ENCODE measurements at regions not wholly inside any gene's neighbourhood (a gene's known extent, or its start where the extent isn't known, plus 50 kb on each side); places are given as distances from the start of the nearest gene placed in this dataset.

DNA sequence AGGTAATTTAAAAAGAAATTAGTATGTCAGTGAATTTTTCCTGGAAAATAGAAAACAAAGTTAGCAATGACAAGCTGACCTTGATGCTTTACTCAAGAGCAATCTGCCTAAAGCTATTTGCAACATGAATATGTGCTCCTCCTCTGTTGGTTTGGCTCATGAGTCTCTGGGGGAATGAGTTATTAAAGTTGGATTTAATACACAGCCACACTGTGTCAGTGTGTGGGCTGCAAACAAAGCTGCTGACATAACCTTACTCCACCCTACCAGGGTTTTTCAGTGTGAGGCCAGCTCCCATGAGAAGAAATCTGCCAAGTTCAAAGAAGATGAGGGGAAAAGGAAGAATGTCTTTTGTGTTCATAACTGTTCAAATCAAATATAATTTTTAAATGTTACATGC, 280.5 kb downstream of the TLL1 start:
- no peak overlapping the region for H3K27ac ChIP-seq (ENCODE audit: low read depth, low read length)
- no peak overlapping the region for H3K4me3 ChIP-seq (ENCODE audit: low read depth, low read length)
- no peaks in the 10 kb centered on the region for H3K36me3 ChIP-seq (ENCODE audit: control insufficient read depth, insufficient read depth, low read length)
- H3K9me3 ChIP-seq (ENCODE audit: control insufficient read depth, insufficient read depth, low read depth, low read length): peaks cover 3% of the 10 kb centered on the region; the same call in 1 of the 2 replicates
- H3K9ac ChIP-seq (ENCODE audit: low read length): no peak overlapping the region
- no peaks in the 10 kb centered on the region for H3K27me3 ChIP-seq (ENCODE audit: control insufficient read depth, insufficient read depth, low read length)
- H3K4me1 ChIP-seq (ENCODE audit: control insufficient read depth, insufficient read depth, low read length): no peaks in the 10 kb centered on the region

GRCh38 chr4:166162327-166162726, 289.3 kb downstream of the TLL1 start:
- no peaks in the 10 kb centered on the region for H3K9me3 ChIP-seq (ENCODE audit: control insufficient read depth, insufficient read depth, low read depth, low read length)
- no peaks in the 10 kb centered on the region for H3K27me3 ChIP-seq (ENCODE audit: control insufficient read depth, insufficient read depth, low read length)
- no peak overlapping the region for H3K27ac ChIP-seq (ENCODE audit: low read depth, low read length)
- no peaks in the 10 kb centered on the region for H3K36me3 ChIP-seq (ENCODE audit: control insufficient read depth, insufficient read depth, low read length)
- no peak overlapping the region for H3K9ac ChIP-seq (ENCODE audit: low read length)
- no peaks in the 10 kb centered on the region for H3K4me1 ChIP-seq (ENCODE audit: control insufficient read depth, insufficient read depth, low read length)
- no peak overlapping the region for H3K4me3 ChIP-seq (ENCODE audit: low read depth, low read length)

GRCh38 chr4:166165829-166166420, 292.9 kb downstream of the TLL1 start:
- Histone ChIP-seq H3K9ac (ENCODE audit: low read length) (no peak overlapping the region), H3K4me1 (ENCODE audit: control insufficient read depth, insufficient read depth, low read length) (no peaks in the 10 kb centered on the region), H3K9me3 (ENCODE audit: control insufficient read depth, insufficient read depth, low read depth, low read length) (no peaks in the 10 kb centered on the region), H3K27me3 (ENCODE audit: control insufficient read depth, insufficient read depth, low read length) (no peaks in the 10 kb centered on the region), H3K36me3 (ENCODE audit: control insufficient read depth, insufficient read depth, low read length) (no peaks in the 10 kb centered on the region), H3K4me3 (ENCODE audit: low read depth, low read length) (no peak overlapping the region), H3K27ac (ENCODE audit: low read depth, low read length) (no peak overlapping the region)

DNA sequence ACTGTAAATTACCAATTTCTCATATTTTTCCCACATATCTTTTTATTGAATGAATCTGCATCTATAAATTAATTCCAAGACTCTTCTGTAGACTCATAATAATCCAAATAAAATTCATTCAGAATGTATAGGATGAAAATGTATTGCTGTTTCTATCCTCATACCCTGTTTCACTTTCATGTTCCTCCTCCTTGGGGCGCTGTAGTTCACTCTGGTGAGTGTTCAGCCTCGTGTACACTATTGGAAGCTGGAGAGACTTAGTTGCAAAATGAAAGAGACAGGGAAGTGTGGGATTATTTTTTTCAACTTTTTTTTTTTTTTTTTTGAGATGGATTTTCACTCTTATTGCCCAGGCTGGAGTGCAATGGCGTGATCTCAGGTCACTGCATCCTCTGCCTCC, 296.1 kb downstream of the TLL1 start:
- H3K27me3 ChIP-seq (ENCODE audit: control insufficient read depth, insufficient read depth, low read length): no peaks in the 10 kb centered on the region

DNA sequence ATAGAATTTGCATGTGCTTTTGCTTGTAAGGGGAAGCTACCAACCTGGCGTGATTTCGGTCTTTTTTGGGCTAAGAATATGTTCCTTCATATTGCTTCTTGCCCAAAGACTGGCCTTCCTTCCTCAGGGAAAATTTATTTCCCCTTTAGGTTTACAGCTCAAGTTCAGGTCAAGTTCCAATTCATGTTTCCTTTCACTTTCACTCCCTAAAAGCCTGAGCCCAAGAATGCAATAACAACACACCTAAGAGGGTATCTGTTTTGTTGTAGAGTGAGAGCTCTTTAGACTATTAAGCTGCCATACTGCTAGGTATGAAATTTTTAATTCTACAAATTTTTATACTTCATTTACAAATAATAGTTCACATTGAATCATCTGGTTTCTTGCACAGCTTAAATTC, 299.6 kb downstream of the TLL1 start:
- Histone ChIP-seq H3K4me1 (ENCODE audit: control insufficient read depth, insufficient read depth, low read length) (no peaks in the 10 kb centered on the region), H3K9me3 (ENCODE audit: control insufficient read depth, insufficient read depth, low read depth, low read length) (no peaks in the 10 kb centered on the region), H3K27ac (ENCODE audit: low read depth, low read length) (no peak overlapping the region), H3K4me3 (ENCODE audit: low read depth, low read length) (no peak overlapping the region), H3K36me3 (ENCODE audit: control insufficient read depth, insufficient read depth, low read length) (no peaks in the 10 kb centered on the region), H3K27me3 (ENCODE audit: control insufficient read depth, insufficient read depth, low read length) (no peaks in the 10 kb centered on the region), H3K9ac (ENCODE audit: low read length) (no peak overlapping the region)

More for the DNA sequence above, 296.1 kb downstream of the TLL1 start:
- Histone ChIP-seq H3K9me3 (ENCODE audit: control insufficient read depth, insufficient read depth, low read depth, low read length) (no peaks in the 10 kb centered on the region), H3K36me3 (ENCODE audit: control insufficient read depth, insufficient read depth, low read length) (no peaks in the 10 kb centered on the region), H3K4me1 (ENCODE audit: control insufficient read depth, insufficient read depth, low read length) (no peaks in the 10 kb centered on the region), H3K9ac (ENCODE audit: low read length) (no peak overlapping the region), H3K27ac (ENCODE audit: low read depth, low read length) (no peak overlapping the region), H3K4me3 (ENCODE audit: low read depth, low read length) (no peak overlapping the region)

GRCh38 chr4:166174717-166175490, 301.9 kb downstream of the TLL1 start:
- Histone ChIP-seq H3K4me1 (ENCODE audit: control insufficient read depth, insufficient read depth, low read length) (no peaks in the 10 kb centered on the region), H3K36me3 (ENCODE audit: control insufficient read depth, insufficient read depth, low read length) (no peaks in the 10 kb centered on the region), H3K27ac (ENCODE audit: low read depth, low read length) (no peak overlapping the region), H3K9me3 (ENCODE audit: control insufficient read depth, insufficient read depth, low read depth, low read length) (no peaks in the 10 kb centered on the region), H3K4me3 (ENCODE audit: low read depth, low read length) (no peak overlapping the region), H3K9ac (ENCODE audit: low read length) (no peak overlapping the region), H3K27me3 (ENCODE audit: control insufficient read depth, insufficient read depth, low read length) (no peaks in the 10 kb centered on the region)

GRCh38 chr4:166182145-166182544, 309.1 kb downstream of the TLL1 start:
- peaks cover 3% of the 10 kb centered on the region; the same call in 1 of the 2 replicates for H3K9me3 ChIP-seq (ENCODE audit: control insufficient read depth, insufficient read depth, low read depth, low read length)
- no peaks in the 10 kb centered on the region for H3K4me1 ChIP-seq (ENCODE audit: control insufficient read depth, insufficient read depth, low read length)
- H3K27me3 ChIP-seq (ENCODE audit: control insufficient read depth, insufficient read depth, low read length): no peaks in the 10 kb centered on the region
- H3K9ac ChIP-seq (ENCODE audit: low read length): no peak overlapping the region
- no peaks in the 10 kb centered on the region for H3K36me3 ChIP-seq (ENCODE audit: control insufficient read depth, insufficient read depth, low read length)
- H3K4me3 ChIP-seq (ENCODE audit: low read depth, low read length): no peak overlapping the region
- no peak overlapping the region for H3K27ac ChIP-seq (ENCODE audit: low read depth, low read length)

- 0 out of 2 replicates have a peak, but pooled peaks cover 3% of the 10 kb centered on the region for H3K4me1 ChIP-seq (ENCODE audit: control insufficient read depth, insufficient read depth, low read length)
- no peak overlapping the region for H3K9ac ChIP-seq (ENCODE audit: low read length)
- H3K36me3 ChIP-seq (ENCODE audit: control insufficient read depth, insufficient read depth, low read length): no peaks in the 10 kb centered on the region
- H3K4me3 ChIP-seq (ENCODE audit: low read depth, low read length): no peak overlapping the region
- no peaks in the 10 kb centered on the region for H3K27me3 ChIP-seq (ENCODE audit: control insufficient read depth, insufficient read depth, low read length)
- H3K27ac ChIP-seq (ENCODE audit: low read depth, low read length): no peak overlapping the region
- no peaks in the 10 kb centered on the region for H3K9me3 ChIP-seq (ENCODE audit: control insufficient read depth, insufficient read depth, low read depth, low read length)
Observed at GRCh38 chr4:166195101-166195500, 322.1 kb downstream of the TLL1 start.

DNA sequence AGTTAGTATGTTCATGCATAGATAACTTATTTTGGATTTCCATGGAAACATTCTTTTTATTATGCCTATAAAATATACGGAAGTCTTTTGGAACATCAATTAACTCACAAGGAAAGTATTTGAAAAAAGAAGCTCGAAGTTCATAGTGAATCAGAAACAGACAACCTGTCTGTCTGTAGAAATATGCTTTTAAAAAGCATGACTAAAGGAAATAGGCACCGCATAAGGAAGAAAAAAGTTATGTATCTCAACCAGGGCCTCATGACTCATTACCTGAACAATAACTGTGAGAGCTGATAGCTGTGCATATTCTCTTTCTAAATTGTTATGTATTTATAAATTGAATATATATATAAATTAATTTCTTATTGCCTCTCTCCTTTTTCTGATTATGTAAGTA, 324.1 kb downstream of the TLL1 start:
- no peaks in the 10 kb centered on the region for H3K27me3 ChIP-seq (ENCODE audit: control insufficient read depth, insufficient read depth, low read length)
- H3K4me1 ChIP-seq (ENCODE audit: control insufficient read depth, insufficient read depth, low read length): 0 out of 2 replicates have a peak, but pooled peaks cover 3% of the 10 kb centered on the region
- no peak overlapping the region for H3K27ac ChIP-seq (ENCODE audit: low read depth, low read length)

DNA sequence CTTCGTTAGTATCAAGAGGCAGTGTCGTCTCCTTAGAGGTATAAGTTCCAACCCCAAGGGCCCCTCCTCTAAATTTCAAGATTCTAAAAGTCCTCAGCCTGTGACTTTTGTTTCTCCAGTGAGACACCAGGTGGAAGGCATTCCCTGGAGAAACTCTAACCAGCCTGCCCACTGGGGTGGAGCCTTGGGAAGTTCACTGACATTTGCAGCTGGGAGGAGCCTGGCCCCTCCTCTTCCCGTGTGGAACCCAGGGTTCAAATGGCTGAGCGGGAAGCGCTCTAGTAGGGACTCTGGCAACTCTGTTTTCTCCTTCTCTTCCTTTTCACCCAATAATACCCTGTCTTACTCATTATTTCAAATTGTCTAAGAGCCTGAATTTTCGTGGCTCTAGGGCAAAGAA, 325.0 kb downstream of the TLL1 start:
- Histone ChIP-seq H3K4me3 (ENCODE audit: low read depth, low read length) (peak overlapping the region; percentile 70), H3K9ac (ENCODE audit: low read length) (peak overlapping the region; percentile 72), H3K4me1 (ENCODE audit: control insufficient read depth, insufficient read depth, low read length) (0 out of 2 replicates have a peak, but pooled peaks cover 4% of the 10 kb centered on the region), H3K27ac (ENCODE audit: low read depth, low read length) (peak overlapping the region; percentile 81; the same call in 1 of the 2 replicates), H3K36me3 (ENCODE audit: control insufficient read depth, insufficient read depth, low read length) (no peaks in the 10 kb centered on the region), H3K27me3 (ENCODE audit: control insufficient read depth, insufficient read depth, low read length) (no peaks in the 10 kb centered on the region), H3K9me3 (ENCODE audit: control insufficient read depth, insufficient read depth, low read depth, low read length) (no peaks in the 10 kb centered on the region)

More for the DNA sequence above, 324.1 kb downstream of the TLL1 start:
- H3K9me3 ChIP-seq (ENCODE audit: control insufficient read depth, insufficient read depth, low read depth, low read length): no peaks in the 10 kb centered on the region
- H3K4me3 ChIP-seq (ENCODE audit: low read depth, low read length): no peak overlapping the region
- no peaks in the 10 kb centered on the region for H3K36me3 ChIP-seq (ENCODE audit: control insufficient read depth, insufficient read depth, low read length)
- H3K9ac ChIP-seq (ENCODE audit: low read length): no peak overlapping the region

- no peaks in the 10 kb centered on the region for H3K36me3 ChIP-seq (ENCODE audit: control insufficient read depth, insufficient read depth, low read length)
- H3K27ac ChIP-seq (ENCODE audit: low read depth, low read length): peak overlapping the region; percentile 81; the same call in 1 of the 2 replicates
- 0 out of 2 replicates have a peak, but pooled peaks cover 7% of the 10 kb centered on the region for H3K4me1 ChIP-seq (ENCODE audit: control insufficient read depth, insufficient read depth, low read length)
- H3K9ac ChIP-seq (ENCODE audit: low read length): peak overlapping the region; percentile 72
- no peaks in the 10 kb centered on the region for H3K9me3 ChIP-seq (ENCODE audit: control insufficient read depth, insufficient read depth, low read depth, low read length)
- H3K4me3 ChIP-seq (ENCODE audit: low read depth, low read length): peak overlapping the region; percentile 70
- no peaks in the 10 kb centered on the region for H3K27me3 ChIP-seq (ENCODE audit: control insufficient read depth, insufficient read depth, low read length)
Observed at GRCh38 chr4:166198516-166199310, 325.7 kb downstream of the TLL1 start.
